ENCODE measurements at regions not wholly inside any gene's neighbourhood (a gene's known extent, or its start where the extent isn't known, plus 50 kb on each side); places are given as distances from the start of the nearest gene placed in this dataset.
A peak's percentile ranks its signal among the peaks of the same experiment; 100 is the strongest.

DNA sequence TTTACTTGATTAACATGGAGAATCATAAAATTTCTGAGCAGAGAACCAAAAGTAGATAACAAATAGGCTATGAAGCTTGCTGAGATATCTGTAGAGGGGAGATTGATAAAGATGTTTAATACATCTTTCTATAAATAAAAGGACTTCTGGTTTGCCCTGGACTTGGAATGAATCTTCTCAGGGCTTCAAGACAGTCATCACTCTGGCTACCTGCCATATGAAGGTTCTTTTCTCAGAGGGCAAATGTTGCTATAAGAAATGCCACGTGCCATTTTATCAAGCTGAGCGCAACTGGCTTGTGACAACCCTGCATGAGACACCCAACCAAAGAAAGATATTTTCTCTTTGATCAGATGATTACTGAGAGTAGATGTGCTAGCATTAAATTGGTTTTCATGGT lies 192.5 kb downstream of the WNT5A start:
- DNase-seq = no peak

DNA sequence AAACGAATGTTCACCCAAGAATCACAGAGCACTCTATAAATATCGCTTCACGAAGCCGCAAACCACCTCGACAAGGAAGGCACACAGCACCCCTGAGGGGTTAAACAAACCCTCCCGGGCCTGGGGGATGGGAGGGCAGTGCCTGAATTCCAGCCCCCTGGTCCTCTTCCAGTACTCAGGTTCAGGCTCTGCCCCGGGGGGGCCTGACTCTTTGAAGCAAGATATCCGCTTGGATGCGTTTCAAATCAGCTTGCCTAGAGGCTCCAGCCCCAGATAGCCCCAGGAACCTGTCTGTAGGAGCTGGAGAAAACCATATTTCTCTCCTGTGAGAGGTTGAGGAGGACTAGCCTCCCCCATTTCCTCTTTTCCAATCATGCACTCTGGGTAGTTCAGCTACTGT lies 194.7 kb downstream of the WNT5A start:
- no peak for DNase-seq

DNA sequence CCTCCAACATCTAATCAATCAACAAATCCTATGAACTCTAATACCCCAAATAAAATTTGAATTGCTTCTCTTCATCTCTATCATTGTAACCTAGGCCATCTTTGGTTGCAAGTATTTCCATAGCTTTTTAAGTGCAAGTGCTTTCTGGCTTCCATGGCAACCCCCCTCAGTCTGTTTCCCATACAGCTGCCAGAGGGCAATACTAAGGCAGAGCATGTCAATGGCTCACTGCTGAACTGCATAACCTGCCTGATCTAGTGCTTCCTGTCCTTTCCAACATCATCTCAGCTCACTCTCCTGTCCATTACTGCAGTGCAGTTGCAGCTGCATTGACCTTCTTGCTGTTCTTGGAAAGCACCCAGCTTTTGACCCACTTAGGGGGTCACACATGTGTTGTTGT lies 198.4 kb downstream of the WNT5A start:
- no peak for DNase-seq

DNA sequence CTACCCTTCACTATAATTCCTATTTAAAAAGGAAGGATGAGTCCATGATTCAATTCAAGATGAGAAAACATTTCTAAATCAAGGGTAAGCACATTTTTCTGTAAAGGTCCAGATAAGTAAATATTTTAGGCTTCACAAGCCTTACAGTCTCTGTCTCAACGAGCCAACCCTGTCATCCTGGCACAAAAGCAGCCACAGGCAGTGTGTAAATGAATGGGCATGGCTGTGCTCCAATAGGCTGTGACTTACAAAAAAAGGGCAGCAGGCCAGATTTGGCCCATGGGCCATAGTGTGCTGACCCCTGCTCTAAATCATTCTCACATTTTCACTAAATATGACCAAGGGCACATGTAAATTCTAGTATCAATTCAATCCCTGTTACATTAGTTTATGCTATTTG lies 200.4 kb downstream of the WNT5A start:
- no peak for DNase-seq

DNA sequence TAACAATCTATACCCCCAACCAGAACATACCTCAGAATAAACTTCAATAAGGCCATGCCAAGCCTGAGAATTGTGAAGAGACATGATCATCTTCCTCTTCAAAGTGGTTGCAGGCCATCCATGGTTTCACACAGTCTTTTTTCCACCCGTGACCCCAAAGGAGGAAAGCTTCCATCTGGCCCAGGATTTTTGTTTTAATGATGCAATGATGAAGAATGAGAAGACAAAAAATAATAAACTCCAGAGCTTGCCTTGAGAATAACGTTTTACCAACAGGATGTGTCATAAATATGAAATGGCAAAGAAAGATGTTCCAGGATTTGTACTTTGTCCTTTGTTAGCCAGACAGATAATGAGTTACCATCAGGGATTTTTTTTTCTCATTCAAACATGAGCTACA lies 201.9 kb downstream of the WNT5A start:
- no peak for DNase-seq

DNA sequence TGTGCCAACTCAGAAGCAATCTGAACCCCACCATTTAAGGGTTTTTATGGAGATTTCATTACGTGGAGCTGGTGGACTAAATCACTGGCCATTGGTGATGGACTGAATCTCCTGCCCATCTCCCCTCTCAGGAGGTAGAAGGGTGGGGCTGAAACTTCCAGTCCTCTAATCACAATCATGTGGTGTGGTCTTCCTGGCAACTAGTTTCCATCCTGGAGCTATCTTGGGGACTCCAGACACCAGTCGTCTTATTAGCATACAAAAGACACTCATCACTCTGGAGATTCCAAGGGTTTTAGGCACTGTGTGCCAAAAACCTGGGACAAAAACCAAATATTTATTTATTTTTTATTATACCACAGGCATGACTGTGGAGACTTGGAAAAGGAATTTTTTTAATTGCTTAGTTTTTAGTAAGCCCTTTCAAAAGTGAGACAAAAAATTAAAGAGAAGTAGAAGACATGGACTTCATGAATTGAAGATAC lies 203.6 kb downstream of the WNT5A start:
- DNase-seq = no peak

DNA sequence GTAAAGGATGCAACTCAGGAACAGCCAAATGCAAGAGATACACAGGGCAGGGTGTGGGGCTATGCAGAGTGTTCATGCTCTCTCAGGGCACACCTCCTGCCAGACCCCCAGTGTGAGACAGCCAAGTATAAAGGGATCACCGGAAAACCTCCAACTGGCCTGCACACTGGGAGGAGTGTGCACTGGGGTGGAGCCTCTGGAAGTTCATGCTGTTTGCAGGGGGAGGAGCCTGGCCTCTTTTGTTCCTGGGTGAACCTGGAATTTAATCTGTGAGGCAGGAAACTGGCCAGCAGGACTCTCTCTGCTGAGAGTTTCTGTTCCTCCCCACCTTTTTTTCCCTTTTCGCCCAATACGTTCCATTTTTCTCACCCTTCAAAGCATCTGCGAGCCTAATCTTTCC lies 204.1 kb downstream of the WNT5A start:
- no peak for DNase-seq

DNA sequence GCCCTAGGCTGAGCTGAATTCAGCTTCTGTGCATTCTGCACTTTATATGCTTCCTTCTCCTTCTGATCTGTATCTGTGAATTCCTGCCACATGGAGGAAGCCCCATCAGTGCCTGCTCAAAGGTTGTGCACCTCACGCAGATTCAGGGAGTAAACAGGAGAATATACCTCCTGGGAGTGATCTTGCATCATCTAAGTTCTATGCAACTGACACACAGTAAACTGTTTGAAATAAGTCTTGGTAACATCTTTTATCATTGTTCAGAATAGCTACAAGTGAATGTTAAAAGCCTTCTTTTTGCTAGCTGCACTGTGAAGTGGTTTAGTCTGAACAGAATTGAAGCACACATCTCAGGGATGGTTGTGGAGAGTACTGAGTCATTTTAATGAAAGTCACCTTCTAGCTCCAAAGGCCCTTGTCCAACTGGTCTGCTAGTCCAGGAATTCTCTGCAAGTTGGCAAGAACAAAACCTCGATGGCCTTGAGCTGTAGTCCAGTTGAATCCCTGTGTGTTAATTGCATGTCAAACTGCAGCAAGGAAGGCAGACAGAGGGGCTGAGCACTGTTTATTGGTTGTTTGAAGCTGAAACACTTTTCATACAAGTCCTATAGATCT lies 215.0 kb downstream of the WNT5A start:
- DNase-seq = no peak

DNA sequence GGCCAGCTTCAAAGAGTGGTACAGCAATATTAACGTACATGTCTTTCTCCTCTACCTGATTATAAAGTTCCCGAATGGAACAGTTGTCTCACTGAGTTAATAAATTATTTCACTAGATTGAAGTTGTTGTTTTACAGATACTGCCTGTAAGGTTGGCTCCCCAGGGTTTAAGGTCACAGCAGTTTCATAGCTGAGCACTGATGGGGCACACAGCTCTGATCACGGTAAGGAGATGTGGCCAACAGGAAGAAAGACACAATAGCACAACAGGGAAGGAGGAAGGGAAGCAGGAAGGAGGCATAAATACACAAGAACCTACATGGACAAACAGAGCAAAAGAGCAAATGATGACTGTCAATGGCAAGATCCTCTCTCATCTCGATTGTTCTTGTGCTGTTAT lies 215.6 kb downstream of the WNT5A start:
- DNase-seq = no peak

DNA sequence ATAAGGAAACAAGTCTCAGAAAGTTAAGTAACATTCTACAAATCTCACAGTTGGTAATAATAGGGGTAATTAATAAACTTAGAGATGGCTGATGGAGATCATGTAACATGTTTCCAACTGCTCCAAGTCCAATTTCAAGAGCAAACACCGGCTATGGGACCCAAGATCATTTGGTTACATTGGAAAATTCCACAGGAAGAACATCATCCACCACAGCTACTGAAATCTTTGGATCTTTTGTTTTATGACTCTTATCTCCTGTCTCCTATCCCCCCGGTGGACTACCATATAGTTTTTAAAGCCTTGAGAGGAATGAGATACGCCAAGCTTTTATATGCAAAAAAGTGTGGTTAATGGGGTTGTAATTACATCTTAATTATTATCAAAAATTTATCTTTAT lies 216.1 kb downstream of the WNT5A start:
- DNase-seq = no peak

DNA sequence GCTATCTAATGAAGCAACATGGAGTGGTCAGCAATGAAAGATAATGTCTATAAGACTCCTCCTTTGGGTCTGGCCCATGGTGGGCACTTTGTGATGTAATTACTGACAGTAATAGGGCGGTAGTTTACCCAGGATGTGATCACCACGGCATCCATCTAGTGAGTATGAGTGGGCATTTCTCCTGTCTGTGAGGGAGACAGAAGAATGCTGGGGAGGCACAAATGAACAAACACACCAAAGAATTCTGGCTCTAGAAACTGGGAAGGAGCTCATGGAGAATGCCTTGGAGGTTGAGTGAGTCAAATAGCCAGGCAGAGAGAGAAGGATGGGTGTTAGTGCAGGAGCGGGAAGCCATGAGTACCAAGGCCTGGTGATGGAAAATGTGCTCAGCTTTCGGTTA lies 217.5 kb downstream of the WNT5A start:
- DNase-seq = no peak

DNA sequence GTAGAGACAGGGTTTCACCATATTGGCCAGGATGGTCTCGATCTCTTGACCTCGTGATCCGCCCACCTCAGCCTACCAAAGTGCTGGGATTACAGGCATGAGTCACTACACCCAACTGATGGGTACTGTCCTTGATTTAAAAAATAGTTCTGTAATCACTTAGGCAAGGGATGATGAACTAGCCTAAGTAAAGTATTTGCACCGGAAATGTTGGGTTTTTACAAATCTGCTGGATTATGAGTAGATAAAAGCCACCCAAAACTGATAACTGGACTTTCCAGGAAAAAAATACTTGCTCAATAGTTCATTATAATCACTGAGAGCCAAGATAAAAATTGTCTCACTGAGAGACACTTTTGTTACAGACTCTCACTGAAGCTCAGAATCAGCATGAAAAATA lies 218.0 kb downstream of the WNT5A start:
- DNase-seq = no peak

DNA sequence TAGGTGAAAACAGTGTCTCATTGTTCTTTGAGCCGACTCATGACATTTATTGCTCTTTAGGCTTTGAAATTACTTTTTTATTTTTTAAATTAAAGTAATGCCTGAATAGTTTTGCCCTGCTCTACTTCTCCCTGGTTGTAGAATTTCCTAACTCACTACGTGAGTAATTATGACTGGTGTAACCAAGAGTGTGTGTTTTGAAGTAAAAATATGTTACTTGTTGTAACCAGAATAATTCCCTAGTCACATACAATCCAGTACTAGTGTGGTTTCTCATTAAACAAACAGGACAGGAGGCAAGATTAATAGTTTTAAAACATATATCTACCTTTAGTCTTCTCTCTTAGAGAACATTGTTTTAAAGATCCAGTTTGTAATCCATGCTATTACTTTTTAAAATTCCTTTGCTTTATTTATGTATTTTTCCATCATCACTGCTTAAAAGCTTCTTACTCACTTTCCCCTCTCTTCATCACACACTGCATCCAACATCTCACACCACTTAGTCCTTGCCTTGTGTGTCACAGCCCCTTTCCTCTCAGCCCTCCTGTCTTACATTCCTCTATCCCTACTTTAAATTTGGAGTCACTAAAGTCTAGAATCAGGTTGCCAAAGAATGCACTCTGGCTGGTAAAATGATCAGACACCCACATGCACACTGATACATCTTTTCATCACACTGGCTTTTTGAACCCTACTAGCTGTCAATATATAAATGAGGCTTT lies 219.7 kb downstream of the WNT5A start:
- no peak for DNase-seq

DNA sequence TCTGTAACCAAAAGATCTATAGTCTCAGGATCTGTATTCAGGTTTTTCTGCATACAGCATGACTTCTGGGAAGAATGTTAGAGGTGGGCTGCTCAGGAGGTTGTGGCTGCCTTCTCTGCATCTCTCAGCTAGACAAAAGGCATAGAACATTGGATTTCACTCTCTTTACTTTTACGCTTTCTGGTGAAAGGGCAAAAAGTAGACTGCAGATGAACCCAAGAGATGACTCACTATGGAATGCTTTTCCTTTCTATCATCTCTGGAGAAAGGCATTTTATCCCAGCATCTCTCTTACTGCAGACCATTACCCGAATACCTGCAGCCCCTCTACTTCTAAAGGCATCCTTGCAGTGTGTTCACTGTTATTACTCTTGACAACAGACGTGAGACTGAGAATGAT lies 222.2 kb downstream of the WNT5A start:
- no peak for DNase-seq

DNA sequence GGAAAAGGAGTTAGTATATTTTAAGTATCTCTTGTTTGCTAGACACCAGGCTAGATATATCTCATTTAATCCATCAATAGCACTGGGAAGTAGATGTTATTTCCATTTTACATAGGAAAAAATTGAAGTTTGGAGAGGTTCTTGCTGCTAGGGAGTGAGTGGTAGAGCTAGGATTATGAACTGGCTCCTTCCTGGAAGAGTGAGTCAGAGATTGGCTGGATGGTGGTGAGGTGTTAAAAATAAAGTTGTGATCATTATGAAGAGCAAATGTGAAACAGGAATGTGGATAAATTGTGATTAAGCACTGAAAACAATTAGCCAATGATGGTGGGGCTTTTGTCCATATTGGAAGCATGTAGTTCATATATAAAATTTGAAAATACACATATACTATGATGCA lies 234.2 kb downstream of the WNT5A start:
- no peak for DNase-seq

DNA sequence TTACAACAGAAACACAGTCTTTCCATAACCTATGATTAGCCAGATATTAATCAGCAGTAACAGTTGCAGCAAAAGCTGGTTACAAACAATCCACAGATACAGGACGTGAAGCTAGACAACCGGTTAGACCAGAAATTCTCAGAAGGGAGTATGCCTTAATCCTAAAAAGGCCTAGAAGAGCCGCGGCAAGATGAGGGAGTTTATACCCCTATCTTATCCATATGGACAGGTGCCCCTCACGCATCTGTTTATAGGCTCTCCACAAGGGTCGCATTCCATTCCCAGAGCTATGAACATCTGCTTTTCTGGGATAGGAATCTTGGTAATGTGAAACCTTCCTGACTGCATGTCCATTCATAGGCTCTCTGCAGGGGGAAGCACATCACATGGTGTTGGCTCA lies 237.9 kb downstream of the WNT5A start:
- DNase-seq = peak; percentile 34 to 82

DNA sequence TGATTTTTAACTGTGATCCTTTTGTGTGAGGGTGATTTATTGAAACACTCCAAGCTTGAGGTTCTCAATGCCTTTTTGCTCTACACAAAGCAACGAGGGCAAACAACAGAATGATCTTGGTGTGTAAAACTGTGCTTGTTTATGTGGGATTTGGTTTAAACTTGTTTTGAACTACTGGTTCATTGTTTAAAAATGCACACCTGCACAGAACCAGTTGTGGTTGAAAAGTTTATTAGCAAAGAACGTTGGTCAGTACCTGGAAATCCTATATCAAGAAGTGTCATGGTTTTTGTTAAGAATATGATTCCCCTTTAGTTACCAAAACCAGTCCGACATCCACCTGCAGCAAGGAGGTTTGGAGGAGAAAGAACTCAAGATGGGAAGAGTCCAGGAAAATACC lies 239.4 kb downstream of the WNT5A start:
- no peak for DNase-seq

DNA sequence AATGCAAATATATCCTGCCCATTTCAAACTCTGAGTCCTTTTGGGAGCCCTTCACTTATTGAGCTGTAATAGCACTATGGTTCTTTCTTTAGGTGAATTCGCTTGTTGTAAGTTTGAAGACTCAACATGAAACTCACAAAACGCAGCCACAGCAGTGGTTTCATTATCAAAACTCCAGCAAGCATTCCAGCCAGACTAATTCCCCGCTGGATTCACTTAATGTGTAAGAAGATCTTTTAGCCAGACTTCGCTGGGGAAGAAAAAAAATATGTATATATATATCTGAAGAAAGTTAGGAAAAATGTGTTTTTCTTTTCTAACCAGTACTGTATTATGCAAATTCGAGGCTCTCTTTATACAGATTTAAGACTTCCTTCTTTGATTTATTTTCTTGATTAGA lies 241.1 kb downstream of the WNT5A start:
- no peak for DNase-seq

DNA sequence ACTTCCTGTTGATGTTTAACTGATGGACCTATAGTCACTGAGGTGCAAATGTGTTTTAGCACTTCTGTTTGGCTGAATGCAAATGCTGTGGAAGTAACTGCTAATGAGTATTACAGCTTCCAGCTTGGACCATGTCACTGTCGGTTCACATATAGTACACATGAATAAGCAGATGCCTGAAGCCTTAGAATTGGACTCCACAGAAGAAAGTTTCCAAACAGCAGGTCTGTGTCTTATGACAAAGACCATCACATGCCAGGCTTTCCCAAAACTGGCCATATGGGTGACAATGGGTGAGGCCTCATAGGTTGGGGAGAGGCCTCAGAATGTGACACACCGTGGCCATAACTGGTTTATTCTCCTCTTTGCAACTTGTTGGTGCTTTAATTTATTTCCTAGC lies 241.8 kb downstream of the WNT5A start:
- DNase-seq = no peak

DNA sequence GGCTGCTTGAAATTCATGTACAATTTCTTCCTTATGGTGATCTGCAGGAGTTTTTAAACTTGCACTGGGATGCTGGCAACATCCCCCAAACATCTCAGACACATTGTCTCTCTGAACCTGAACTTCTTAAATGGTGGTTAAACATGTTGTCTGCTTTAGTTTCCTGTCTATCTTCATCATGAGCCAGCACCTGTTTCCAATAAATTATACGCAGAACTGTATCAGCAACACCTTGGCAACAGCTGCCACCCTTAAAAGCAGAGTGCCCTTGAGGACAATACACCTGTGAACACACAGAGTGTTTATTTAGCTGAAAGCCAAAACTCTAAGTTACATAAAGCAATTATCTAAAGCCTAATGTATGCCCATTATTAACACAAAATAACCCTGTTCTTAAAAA lies 242.9 kb downstream of the WNT5A start:
- DNase-seq = peak; percentile 16 to 67

DNA sequence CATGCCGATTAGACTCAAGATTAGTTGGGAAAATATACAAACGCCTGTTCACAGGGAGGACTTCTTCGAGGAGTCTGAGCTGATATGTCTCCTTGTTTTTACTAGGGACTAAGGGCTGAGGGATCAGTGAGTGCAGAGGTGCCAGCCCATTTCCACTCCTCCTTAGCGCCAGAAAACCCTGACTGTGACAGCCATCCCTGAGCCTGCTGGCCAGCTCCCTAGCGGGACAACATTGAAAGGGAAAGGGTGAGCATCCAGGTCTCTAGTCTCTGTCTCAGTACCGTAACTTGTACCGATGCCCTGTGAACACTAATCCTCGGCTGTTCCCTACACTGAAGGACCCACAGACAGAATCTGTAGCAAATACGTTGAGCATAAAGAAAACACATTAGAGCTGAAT lies 243.4 kb downstream of the WNT5A start:
- no peak for DNase-seq

DNA sequence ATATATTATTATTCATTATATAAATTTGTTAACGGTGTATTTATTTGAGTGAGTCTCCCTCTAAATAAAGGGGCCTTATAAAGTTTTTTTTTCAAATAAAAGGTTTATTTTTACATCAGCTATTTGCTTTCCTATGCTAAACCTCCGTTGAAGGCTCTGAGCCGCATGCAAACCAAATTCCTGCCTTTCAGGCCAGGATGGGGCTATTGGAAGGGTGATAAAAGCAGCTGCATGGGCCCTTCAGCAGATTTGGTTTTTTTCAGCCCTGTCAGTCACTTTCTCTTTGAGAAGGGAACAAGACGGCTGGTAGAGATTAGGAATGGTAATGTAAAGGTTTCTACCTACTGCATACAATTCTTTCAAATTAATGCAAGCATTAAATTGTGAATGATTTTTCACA lies 244.2 kb downstream of the WNT5A start:
- DNase-seq = no peak

DNA sequence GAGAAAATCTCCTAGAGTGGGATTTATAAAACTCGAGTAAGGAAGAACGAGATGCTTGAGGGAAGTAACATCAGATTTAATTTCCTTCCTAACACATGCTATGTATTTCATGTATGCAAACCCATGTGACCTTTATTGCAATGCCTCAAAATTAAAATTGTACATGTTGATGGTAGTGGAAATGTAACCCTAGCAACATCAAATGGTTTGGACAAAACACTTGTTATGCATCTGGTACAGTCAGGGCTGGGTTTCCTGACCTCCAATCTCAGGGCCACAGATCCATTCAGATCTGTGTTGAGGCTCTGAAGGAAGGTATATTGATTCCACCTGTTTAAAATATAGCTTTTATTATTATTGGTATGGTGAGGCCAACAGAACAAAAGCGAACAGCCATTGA lies 246.0 kb downstream of the WNT5A start:
- no peak for DNase-seq

DNA sequence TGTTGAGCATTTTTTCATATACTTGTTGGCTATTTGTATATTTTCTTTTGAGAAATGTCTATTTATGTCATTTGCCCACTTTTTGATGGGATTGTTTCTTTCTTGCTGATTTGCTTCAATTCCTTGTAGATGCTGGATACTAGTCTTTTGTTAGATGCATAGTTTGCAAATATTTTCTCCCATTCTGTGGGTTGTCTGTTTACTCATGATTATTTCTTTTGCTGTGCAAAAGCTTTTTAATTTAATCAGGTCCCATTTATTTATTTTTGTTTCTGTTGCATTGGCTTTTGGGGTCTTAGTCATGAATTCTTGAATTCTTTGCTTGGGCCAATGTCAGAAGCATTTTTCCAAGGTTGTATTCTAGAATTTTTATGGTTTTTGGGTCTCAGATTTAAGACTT lies 251.7 kb downstream of the WNT5A start:
- no peak for DNase-seq

DNA sequence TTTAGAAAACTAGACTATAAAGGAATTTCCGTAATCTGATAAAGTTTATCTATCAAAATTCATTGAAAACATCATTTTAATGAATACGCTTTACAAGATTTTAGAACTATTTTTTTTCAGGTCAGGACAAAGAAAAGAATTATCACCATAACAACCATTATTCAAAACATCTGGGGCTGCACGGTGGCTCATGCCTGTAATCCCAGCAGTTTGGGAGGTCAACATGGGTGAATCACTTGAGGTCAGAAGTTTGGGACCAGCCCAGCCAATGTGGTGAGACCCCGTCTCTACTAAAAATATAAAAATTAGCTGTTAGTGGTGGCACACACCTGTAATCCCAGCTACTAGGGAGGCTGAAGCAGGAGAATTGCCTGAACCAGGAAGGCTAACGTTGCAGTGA lies 260.4 kb downstream of the WNT5A start:
- DNase-seq = no peak

Measured in NCI-H524 (cell line).